SU-DHL-6 (cell line): ENCODE measurements at regions not wholly inside any gene's neighbourhood (a gene's known extent, or its start where the extent isn't known, plus 50 kb on each side); places are given as distances from the start of the nearest gene placed in this dataset.

ENCODE experiments used
- H2AFZ ChIP-seq: fragments of 200-600 bp; sonication (generic); 2 replicates; pipeline ENCODE4 v1.6.1; 2014; ENCODE audit warnings: low read depth, mild to moderate bottlenecking, moderate library complexity, mixed read lengths, antibody characterized with exemption, low read length; ENCODE audit not compliant: severe bottlenecking
- H3F3A ChIP-seq: fragments of 200-600 bp; shearing (Covaris generic); 2 replicates; pipeline ENCODE4 v1.6.0; 2016; ENCODE audit warnings: antibody characterized with exemption, mild to moderate bottlenecking; ENCODE audit not compliant: insufficient read depth
- H3K27ac ChIP-seq: fragments of 200-600 bp; sonication (generic); 2 replicates; pipeline ENCODE4 v1.5.1; 2016; ENCODE audit warnings: low read depth, mild to moderate bottlenecking, low read length, moderate library complexity, mixed read lengths
- H3K27me3 ChIP-seq: fragments of 200-600 bp; sonication (generic), shearing (Covaris generic); 2 replicates; pipeline ENCODE4 v1.6.0; 2014; ENCODE audit warnings: mild to moderate bottlenecking, low read length
- H3K36me3 ChIP-seq: fragments of 200-600 bp; sonication (generic); 2 replicates; pipeline ENCODE4 v1.6.1; 2014; ENCODE audit warnings: mild to moderate bottlenecking, low read length, mixed read lengths
- H3K4me2 ChIP-seq: fragments of 300-600, 200-600 bp; shearing (Covaris generic), sonication (generic); 2 replicates; pipeline ENCODE4 v1.6.0; 2014; ENCODE audit warnings: low read length, low read depth, mild to moderate bottlenecking; ENCODE audit not compliant: poor library complexity, severe bottlenecking
- H3K4me3 ChIP-seq: fragments of 200-600 bp; sonication (generic); 2 replicates; pipeline ENCODE4 v1.5.1; 2014; ENCODE audit warnings: antibody characterized with exemption, low read length, mild to moderate bottlenecking, mixed read lengths; ENCODE audit not compliant: insufficient read depth, poor library complexity, severe bottlenecking
- H3K79me2 ChIP-seq: fragments of 200-600 bp; sonication (generic); 2 replicates; pipeline ENCODE4 v1.6.1; 2014; ENCODE audit warnings: mild to moderate bottlenecking, low read length, moderate library complexity; ENCODE audit not compliant: insufficient read depth
- H3K9ac ChIP-seq: fragments of 200-600 bp; sonication (generic); 2 replicates; pipeline ENCODE4 v1.7.0; 2014; ENCODE audit warnings: mild to moderate bottlenecking, low read length
- H3K9me2 ChIP-seq: fragments of 200-600 bp; sonication (generic); replicated peaks from 2 replicates; pipeline ENCODE4 v1.6.1; 2014; ENCODE audit warnings: low read length; ENCODE audit not compliant: insufficient read depth
- H3K9me3 ChIP-seq: fragments of 200-600 bp; sonication (generic); 2 replicates; pipeline ENCODE4 v1.6.1; 2014; ENCODE audit warnings: low read length, mixed read lengths; ENCODE audit not compliant: insufficient read depth
- H4K20me1 ChIP-seq: fragments of 200-600 bp; sonication (generic); 2 replicates; pipeline ENCODE4 v1.6.1; 2014; ENCODE audit warnings: low read depth, mild to moderate bottlenecking, antibody characterized with exemption, low read length, moderate library complexity, mixed read lengths
- CTCF ChIP-seq: fragments of 200-600 bp; sonication (generic); IDR thresholded peaks from one replicate; pipeline ENCODE4 v1.5.1; 2017; ENCODE audit warnings: antibody characterized with exemption, mild to moderate bottlenecking, low read length, moderate library complexity; ENCODE audit not compliant: insufficient read depth, poor library complexity, severe bottlenecking
- EZH2phosphoT487 ChIP-seq: fragments of 200-600 bp; sonication (generic), shearing (Covaris generic); conservative IDR thresholded peaks from 2 replicates; pipeline ENCODE4 v1.6.1; 2018; ENCODE audit warnings: mild to moderate bottlenecking, antibody characterized with exemption, low read length, moderate library complexity, mixed read lengths

GRCh38 chr11:37500425-37500824 is 902.4 kb upstream of the RAG2 start:
- Histone ChIP-seq H3K36me3 (no peaks in the 10 kb centered on the region), H3K27me3 (no peaks in the 10 kb centered on the region), H3K9me2 (no peaks in the 10 kb centered on the region), H3K9me3 (no peaks in the 10 kb centered on the region), H3K4me2 (no peak overlapping the region), H3K79me2 (no peaks in the 10 kb centered on the region), H3K27ac (no peak overlapping the region), H3K4me3 (no peak overlapping the region), H4K20me1 (no peaks in the 10 kb centered on the region), H3F3A (no peaks in the 10 kb centered on the region), H3K9ac (no peak overlapping the region), H2AFZ (no peak overlapping the region)
- TF ChIP-seq CTCF: no peak
- no peak for TF ChIP-seq EZH2phosphoT487

- Histone ChIP-seq H3K4me3 (no peak overlapping the region), H3K4me2 (no peak overlapping the region), H4K20me1 (no peaks in the 10 kb centered on the region), H3F3A (no peaks in the 10 kb centered on the region), H3K27me3 (no peaks in the 10 kb centered on the region), H2AFZ (no peak overlapping the region), H3K9me3 (no peaks in the 10 kb centered on the region), H3K9me2 (no peaks in the 10 kb centered on the region), H3K9ac (no peak overlapping the region), H3K36me3 (no peaks in the 10 kb centered on the region), H3K27ac (no peak overlapping the region), H3K79me2 (no peaks in the 10 kb centered on the region)
- TF ChIP-seq EZH2phosphoT487 (no peak), CTCF (no peak)
Measured at GRCh38 chr11:37497326-37497725, 899.3 kb upstream of the RAG2 start.

- H3K4me2 ChIP-seq: no peak overlapping the region
- H4K20me1 ChIP-seq: no peaks in the 10 kb centered on the region
- TF ChIP-seq EZH2phosphoT487 (no peak), CTCF (no peak)
- no peaks in the 10 kb centered on the region for H3K27me3 ChIP-seq
- no peak overlapping the region for H2AFZ ChIP-seq
- H3K9me3 ChIP-seq: no peaks in the 10 kb centered on the region
- H3F3A ChIP-seq: no peaks in the 10 kb centered on the region
- H3K4me3 ChIP-seq: no peak overlapping the region
- H3K27ac ChIP-seq: no peak overlapping the region
- H3K9ac ChIP-seq: no peak overlapping the region
- H3K9me2 ChIP-seq: no peaks in the 10 kb centered on the region
- no peaks in the 10 kb centered on the region for H3K36me3 ChIP-seq
- H3K79me2 ChIP-seq: no peaks in the 10 kb centered on the region
Measured at GRCh38 chr11:37496201-37496600, 898.2 kb upstream of the RAG2 start.

GRCh38 chr11:37484298-37484697 is 886.3 kb upstream of the RAG2 start:
- Histone ChIP-seq H3K9ac (no peak overlapping the region), H3K9me2 (no peaks in the 10 kb centered on the region), H3K4me3 (no peak overlapping the region), H3K9me3 (no peaks in the 10 kb centered on the region), H3K79me2 (no peaks in the 10 kb centered on the region), H3F3A (no peaks in the 10 kb centered on the region), H2AFZ (no peak overlapping the region), H3K27me3 (no peaks in the 10 kb centered on the region), H3K36me3 (no peaks in the 10 kb centered on the region), H3K27ac (no peak overlapping the region), H4K20me1 (no peaks in the 10 kb centered on the region), H3K4me2 (no peak overlapping the region)
- TF ChIP-seq CTCF: no peak
- TF ChIP-seq EZH2phosphoT487: no peak
